HepG2 (cell line): ENCODE measurements at regions not wholly inside any gene's neighbourhood (a gene's known extent, or its start where the extent isn't known, plus 50 kb on each side); places are given as distances from the start of the nearest gene placed in this dataset.
"Not testable (repeated sequence)": the region's sequence is repeated elsewhere in the genome, so short reads cannot be mapped to it uniquely, and the experiment has no call there.

ENCODE experiments used
- CCAR2 ChIP-seq: fragments of 200-400 bp; formaldehyde crosslinking; optimal IDR thresholded peaks from 2 replicates; pipeline ENCODE3; 2018; ENCODE audit warnings: low read depth, mild to moderate bottlenecking, low read length, moderate library complexity
- CREB1 ChIP-seq, 2 experiments: fragments of 450-650 bp in 1 of 2; IDR thresholded peaks; 2 replicates each; pipeline ENCODE4 v1.6.1; 2016 to 2017; ENCODE audit warnings: control low read depth in 1 of 2, mild to moderate bottlenecking in 1 of 2, missing compliant biosample characterization in 1 of 2, missing genetic modification characterization in 1 of 2
- EP300 ChIP-seq, 3 experiments: sonication (generic) in 1 of 3; formaldehyde crosslinking in 1 of 3; IDR thresholded peaks; 2 replicates each; pipeline versions ENCODE4 v1.5.1 to v1.6.1; 2011 to 2020; ENCODE audit warnings: low read depth in 2 of 3, low read length in 2 of 3, borderline replicate concordance in 1 of 3, improper control_type of control experiment in 1 of 3, mild to moderate bottlenecking in 1 of 3, missing genetic modification reagents in 1 of 3, moderate library complexity in 1 of 3
- FOXO1 ChIP-seq: sonication (generic); formaldehyde crosslinking; IDR thresholded peaks from 2 replicates; pipeline ENCODE4 v1.4.0; 2020; ENCODE audit warnings: missing genetic modification reagents
- KDM2A ChIP-seq: sonication (generic); formaldehyde crosslinking; IDR thresholded peaks from 2 replicates; pipeline ENCODE4 v1.4.0; 2020; ENCODE audit warnings: low read depth, missing genetic modification reagents, borderline replicate concordance
- POLR2A ChIP-seq, 2 experiments: IDR thresholded peaks; 2 replicates each; pipeline ENCODE4 v1.6.1; 2011; ENCODE audit warnings: low read depth in 2 of 2, low read length in 2 of 2, mild to moderate bottlenecking in 1 of 2, moderate library complexity in 1 of 2; ENCODE audit not compliant: insufficient read depth in 1 of 2
- RBM22 ChIP-seq: fragments of 200-400 bp; formaldehyde crosslinking; optimal IDR thresholded peaks from 2 replicates; pipeline ENCODE3; 2017; ENCODE audit warnings: mild to moderate bottlenecking, low read length, moderate library complexity
- RFX3 ChIP-seq: IDR thresholded peaks from 2 replicates; pipeline ENCODE4 v1.6.1; 2016; ENCODE audit warnings: missing biosample characterization, missing genetic modification reagents
- SMAD1 ChIP-seq: sonication (generic); formaldehyde crosslinking; IDR thresholded peaks from 2 replicates; pipeline ENCODE4 v1.4.0; 2020; ENCODE audit warnings: missing genetic modification reagents, low read depth, mild to moderate bottlenecking, borderline replicate concordance
- TFDP1 ChIP-seq: IDR thresholded peaks from 2 replicates; pipeline ENCODE4 v1.6.1; 2016; ENCODE audit warnings: missing compliant biosample characterization, missing genetic modification reagents, borderline replicate concordance
- TIGD3 ChIP-seq: sonication (generic); formaldehyde crosslinking; IDR thresholded peaks from 2 replicates; pipeline ENCODE4 v1.5.1; 2020; ENCODE audit warnings: mild to moderate bottlenecking, missing genetic modification reagents, borderline replicate concordance

- TF ChIP-seq CCAR2; KDM2A (CRISPR knock-in tag); CREB1 (IDR thresholded peaks at IDR 0.05); CREB1 (CRISPR knock-in tag; IDR thresholded peaks at IDR 0.05); RFX3 (CRISPR knock-in tag); TFDP1 (CRISPR knock-in tag); SMAD1 (CRISPR knock-in tag); FOXO1; TIGD3; EP300 (IDR thresholded peaks at IDR 0.05; ENCODE audit: low read depth in 2 of 2, low read length in 2 of 2); EP300 (CRISPR knock-in tag; IDR thresholded peaks at IDR 0.05; ENCODE audit: borderline replicate concordance); POLR2A (IDR thresholded peaks at IDR 0.05; ENCODE audit: insufficient read depth in 1 of 2, low read depth in 2 of 2, low read length in 2 of 2); RBM22: not testable (repeated sequence)
These were observed 71.7 kb upstream of the PLEKHG4B start for GRCh38 chr5:20276-20675.
